ENCODE measurements at regions not wholly inside any gene's neighbourhood (a gene's known extent, or its start where the extent isn't known, plus 50 kb on each side); places are given as distances from the start of the nearest gene placed in this dataset.
"Not testable (repeated sequence)": the region's sequence is repeated elsewhere in the genome, so short reads cannot be mapped to it uniquely, and the experiment has no call there.

DNA sequence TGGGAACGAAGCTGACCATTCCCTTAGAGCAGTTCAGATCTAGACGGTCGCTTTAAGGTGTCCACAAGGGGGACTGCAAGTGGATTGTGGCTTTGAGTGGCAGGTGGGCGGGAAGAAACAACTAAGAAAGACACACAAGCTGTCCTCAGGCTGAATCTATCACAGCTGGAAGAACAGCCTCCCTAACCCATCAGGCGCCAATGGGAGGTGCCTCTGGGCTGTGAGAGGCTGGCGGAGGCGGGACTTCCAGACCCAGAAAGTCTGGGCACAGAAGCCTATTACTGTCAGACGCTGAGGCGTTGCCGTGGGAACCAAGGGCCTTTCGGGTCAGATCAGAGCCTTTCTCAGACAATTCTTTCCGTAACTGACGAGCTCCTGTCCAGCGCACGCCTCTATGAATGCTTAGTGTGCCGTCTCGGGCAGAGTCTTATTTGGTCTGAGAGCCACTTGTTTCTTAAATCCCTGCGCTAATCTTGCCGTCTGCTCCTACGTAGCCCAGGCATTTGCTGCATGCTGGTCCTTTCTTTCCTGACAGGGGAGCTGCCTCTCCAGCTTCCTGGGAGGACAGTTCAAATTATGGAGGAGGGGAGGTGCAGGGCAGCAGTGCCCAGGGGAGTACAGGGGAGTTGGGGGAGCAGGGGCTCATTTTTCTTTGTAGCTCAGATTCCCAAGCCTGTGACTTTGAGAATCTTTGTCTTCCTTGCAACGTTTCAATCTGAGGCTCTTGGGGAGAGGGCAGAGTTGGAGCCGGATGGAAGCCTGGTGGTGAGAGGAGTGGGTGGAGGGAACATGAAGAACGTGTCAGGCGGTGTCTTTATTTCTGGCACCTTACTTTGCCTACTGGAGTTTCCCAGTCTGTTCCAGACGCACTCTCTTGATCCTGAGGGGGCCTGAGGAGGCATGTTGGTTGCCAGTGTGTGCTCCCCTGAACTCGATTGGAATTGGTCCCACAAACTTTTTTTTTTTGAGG, 618.7 kb downstream of the KCNJ18 start:
- no peak for DNase-seq

DNA sequence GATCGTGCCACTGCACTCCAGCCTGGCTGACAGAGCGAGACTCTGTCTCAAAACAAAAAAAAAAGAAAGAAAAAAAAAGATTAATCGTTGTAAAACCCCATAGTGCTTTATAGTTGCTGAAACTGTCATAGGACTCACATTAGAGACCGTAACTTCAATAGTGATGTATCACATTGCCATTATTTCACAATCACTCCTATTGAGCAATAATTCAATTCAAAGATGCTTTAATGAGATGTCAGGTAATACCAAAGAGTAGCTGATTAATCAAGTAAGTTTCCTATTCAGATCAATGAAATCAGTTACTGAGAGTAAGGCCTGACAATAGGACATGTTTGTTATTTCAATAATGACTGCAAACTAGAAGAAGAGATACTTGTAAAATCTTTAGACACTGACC, 628.7 kb downstream of the KCNJ18 start:
- not testable (repeated sequence) for DNase-seq

DNA sequence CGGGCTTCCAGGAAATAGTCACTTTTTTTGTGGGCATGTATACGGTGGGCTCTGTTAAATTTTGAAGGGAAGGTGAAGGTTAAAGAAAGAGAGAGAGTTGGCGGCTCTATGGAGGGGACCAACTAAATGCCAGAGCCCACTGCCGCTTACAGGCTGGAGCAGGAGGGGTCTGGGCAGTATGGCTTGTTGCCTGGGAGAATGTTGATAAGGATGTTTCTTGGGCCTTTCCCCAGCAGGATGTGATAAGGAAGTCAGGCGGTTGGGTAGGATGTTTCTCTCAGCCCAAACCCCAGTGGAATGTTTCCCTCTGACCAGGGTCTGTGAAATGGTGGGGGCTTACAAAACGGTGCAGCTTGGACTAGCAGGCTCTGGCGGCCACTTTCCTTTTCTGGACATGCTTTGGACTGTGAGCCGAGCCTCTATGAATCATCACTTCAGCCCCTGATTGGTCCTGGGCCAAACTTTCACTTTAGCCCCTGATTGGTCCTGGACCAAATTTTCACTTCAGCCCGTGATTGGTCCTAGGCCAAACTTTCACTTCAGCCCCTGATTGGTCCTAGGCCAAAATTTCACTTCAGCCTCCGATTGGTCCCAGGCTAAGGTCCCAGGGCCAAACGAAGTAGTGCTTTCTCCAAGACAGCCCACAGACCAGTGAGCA, 630.7 kb downstream of the KCNJ18 start:
- not testable (repeated sequence) for DNase-seq

GRCh38 chr17:22337467-22337866, 645.1 kb downstream of the KCNJ18 start:
- no peak for DNase-seq

- not testable (repeated sequence) for DNase-seq
Measured at GRCh38 chr17:22356603-22357002, 664.3 kb downstream of the KCNJ18 start.

GRCh38 chr17:22370988-22371387, 678.7 kb downstream of the KCNJ18 start:
- DNase-seq = not testable (repeated sequence)

GRCh38 chr17:22373911-22374310, 681.6 kb downstream of the KCNJ18 start:
- DNase-seq = no peak

DNA sequence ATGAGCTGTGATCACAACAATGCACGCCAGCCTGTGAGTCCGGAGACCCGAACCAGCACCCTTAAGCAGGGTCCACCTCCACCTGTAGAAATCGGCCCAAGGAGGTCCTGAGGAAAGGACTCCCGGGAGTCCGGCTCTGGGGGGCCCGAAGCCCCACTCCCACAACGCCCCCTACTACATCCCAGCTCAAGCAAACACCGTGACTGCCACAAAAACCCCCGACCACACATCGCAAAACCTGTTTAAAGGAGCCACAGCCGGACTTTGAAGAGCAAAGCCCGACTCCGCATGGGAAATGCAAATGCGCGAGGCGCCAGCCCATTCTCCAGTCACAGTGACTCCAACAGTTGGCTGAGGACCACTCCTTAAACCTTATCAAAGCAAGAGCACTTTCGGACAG, 682.4 kb downstream of the KCNJ18 start:
- DNase-seq = no peak

- not testable (repeated sequence) for DNase-seq
Measured at GRCh38 chr17:22376747-22377146, 684.4 kb downstream of the KCNJ18 start.

GRCh38 chr17:22378748-22379147, 686.4 kb downstream of the KCNJ18 start:
- not testable (repeated sequence) for DNase-seq

GRCh38 chr17:22381589-22381988, 689.3 kb downstream of the KCNJ18 start:
- DNase-seq = not testable (repeated sequence)

GRCh38 chr17:22383772-22384460, 691.6 kb downstream of the KCNJ18 start:
- DNase-seq = not testable (repeated sequence)

DNA sequence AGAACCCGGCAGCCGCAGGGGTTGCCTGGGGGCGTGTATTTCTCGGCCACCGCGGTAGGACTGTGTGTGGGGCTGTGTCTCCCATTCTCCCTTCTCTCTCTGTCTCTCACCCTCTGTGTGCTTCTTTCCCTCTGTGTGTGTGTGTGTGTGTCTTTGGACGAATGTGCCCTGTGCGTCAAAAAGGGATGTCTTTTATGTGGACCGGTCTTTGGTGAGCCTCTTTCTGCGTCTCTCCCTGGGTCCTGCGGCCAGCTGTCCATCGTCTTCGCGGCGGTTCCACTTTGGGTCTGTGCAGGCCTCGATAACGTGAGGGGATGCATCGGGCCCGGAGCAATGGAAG, 692.1 kb downstream of the KCNJ18 start:
- not testable (repeated sequence) for DNase-seq

DNA sequence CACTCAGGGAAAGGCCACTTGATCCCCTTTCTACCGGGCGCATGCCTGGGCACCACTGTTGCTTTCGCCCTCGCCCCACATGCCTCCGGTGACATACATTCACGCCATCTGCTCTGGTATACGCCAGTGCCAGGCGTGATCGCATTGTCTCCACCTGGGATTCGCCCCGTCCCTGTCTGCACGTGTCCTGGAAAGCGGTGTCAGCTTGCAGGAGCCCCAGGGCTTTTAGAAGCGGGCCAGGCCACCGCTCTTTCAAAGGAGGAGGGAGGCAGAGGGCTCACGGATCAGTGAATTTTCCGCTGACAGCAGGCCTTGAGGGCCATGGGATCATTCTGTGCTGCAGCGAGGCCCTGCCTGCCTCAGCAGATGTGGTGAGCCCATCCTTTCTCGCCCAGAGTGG, 706.1 kb downstream of the KCNJ18 start:
- DNase-seq = not testable (repeated sequence)

DNA sequence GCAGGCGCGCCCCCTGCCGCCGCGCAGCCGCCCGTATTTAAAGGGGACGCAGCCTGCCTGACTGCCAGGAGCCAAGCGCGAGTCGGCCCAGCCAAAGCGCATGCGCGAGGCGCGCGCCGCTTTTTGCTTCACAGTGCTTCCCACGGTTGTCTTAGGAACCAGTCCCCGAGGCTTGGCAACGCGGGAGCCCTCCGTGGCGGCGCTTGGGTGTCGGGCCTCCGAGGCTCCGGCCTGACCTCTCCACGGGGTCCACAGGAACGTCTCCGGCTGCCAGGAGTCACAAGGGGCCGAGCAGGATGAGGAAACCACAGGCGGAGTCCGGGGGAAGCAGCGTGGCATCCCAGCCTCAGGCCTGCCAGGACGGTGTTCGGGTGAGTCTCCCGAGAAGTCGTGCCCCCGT, 706.7 kb downstream of the KCNJ18 start:
- DNase-seq = not testable (repeated sequence)

GRCh38 chr17:22405080-22405479, 712.8 kb downstream of the KCNJ18 start:
- not testable (repeated sequence) for DNase-seq

GRCh38 chr17:22409160-22409751, 716.9 kb downstream of the KCNJ18 start:
- DNase-seq = no peak

DNA sequence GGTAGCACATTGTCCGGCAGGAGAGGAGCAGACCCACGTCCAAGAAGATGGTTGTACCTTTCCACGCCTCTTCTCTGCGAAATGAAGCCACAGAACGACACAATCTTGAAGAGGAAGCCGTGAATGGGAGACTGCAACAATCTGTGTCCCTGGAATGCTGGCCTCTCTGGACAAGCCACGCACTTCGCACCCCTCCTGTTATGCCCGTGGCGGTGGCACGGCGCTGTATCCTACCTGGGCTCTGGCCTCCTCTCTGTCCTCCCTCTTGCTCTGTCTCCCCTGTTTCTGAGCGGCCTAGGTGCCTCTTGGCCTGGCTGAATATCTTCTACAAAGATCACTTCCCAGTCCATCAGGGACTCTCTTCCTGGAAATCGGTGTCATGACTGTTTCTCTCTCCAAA, 717.8 kb downstream of the KCNJ18 start:
- no peak for DNase-seq

- no peak for DNase-seq
Measured at GRCh38 chr17:22411185-22411784, 719.0 kb downstream of the KCNJ18 start.

GRCh38 chr17:22435231-22435974, 743.1 kb downstream of the KCNJ18 start:
- DNase-seq = no peak

GRCh38 chr17:22441776-22442175, 749.5 kb downstream of the KCNJ18 start:
- no peak for DNase-seq

DNA sequence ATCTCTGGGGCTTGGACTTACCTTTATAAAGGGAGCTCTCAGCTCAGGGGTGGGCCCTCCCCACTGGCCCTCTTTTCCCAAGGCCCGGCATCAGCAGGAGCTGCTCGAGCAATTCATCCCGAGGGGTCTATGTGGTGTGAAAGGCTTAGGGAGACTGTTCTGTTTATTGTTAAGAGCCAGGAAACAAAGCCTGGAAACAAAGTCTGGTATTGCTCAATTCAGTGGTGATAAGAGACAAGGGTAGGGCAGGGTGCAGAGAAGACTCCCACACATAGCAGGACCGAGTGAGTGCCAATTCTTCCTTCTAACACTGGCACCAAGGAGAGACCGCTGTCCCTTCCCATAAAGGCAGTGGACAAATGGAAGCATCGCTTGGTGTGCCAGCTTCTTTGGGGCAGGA, 750.7 kb downstream of the KCNJ18 start:
- DNase-seq = no peak
